ENCODE measurements at regions not wholly inside any gene's neighbourhood (a gene's known extent, or its start where the extent isn't known, plus 50 kb on each side); places are given as distances from the start of the nearest gene placed in this dataset.

DNA sequence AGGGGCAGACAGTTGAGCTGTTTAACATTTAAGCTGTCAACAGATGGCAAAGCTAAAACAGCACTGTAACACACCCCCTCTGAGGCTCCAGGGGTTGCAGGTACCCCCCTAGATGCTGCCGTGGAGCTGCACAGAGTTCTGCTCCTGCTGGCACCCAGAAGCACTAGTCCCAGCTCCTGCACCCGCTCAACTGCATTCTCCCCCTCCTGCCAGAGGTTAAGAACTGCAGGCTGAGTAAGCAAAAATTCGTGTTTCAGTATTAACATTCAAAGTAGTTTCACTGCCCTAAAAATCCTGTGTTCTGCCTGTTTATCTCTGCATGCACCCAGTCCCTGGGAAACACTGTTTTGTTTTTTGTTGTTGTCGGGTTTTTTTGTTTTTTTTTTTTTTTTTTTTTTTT is 790.8 kb upstream of the KCND2 start:
- H3K36me3 Mint-ChIP-seq (ENCODE audit: low read depth, unreplicated experiment): no peaks in the 10 kb centered on the region
- H3K4me1 Mint-ChIP-seq (ENCODE audit: unreplicated experiment): no peaks in the 10 kb centered on the region
- TF ChIP-seq, protein P1, sequence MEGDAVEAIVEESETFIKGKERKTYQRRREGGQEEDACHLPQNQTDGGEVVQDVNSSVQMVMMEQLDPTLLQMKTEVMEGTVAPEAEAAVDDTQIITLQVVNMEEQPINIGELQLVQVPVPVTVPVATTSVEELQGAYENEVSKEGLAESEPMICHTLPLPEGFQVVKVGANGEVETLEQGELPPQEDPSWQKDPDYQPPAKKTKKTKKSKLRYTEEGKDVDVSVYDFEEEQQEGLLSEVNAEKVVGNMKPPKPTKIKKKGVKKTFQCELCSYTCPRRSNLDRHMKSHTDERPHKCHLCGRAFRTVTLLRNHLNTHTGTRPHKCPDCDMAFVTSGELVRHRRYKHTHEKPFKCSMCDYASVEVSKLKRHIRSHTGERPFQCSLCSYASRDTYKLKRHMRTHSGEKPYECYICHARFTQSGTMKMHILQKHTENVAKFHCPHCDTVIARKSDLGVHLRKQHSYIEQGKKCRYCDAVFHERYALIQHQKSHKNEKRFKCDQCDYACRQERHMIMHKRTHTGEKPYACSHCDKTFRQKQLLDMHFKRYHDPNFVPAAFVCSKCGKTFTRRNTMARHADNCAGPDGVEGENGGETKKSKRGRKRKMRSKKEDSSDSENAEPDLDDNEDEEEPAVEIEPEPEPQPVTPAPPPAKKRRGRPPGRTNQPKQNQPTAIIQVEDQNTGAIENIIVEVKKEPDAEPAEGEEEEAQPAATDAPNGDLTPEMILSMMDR (IDR thresholded peaks at IDR 0.05; ENCODE audit: unreplicated experiment): peak; percentile 49
- peak overlapping the region; percentile 33 for H3K27ac Mint-ChIP-seq (ENCODE audit: unreplicated experiment)
- H3K9me3 Mint-ChIP-seq (ENCODE audit: unreplicated experiment): no peaks in the 10 kb centered on the region
- no peaks in the 10 kb centered on the region for H3K27me3 Mint-ChIP-seq (ENCODE audit: unreplicated experiment)
- DNase-seq (ENCODE audit: low spot score): peak; percentile 19
- no peak overlapping the region for H3K4me3 Mint-ChIP-seq (ENCODE audit: unreplicated experiment)

DNA sequence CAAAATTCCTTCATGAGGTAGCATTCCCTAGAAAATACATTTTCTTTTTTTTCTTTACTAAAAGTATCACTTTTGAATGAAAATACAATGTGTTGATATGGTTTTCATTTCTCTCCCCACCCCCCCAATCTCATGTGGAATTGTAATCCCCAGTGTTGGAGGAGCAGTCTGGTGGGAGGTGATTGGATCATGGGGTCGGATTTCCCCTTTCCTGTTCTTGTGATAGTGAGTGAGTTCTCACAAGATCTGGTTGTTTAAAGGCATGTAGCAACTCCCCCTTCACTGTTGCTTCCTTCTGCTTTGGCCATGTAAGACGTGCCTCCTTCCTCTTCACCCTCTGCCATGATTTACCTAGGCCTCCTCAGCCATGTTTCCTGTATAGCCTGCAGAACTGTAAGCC is 790.3 kb upstream of the KCND2 start:
- no peak for DNase-seq (ENCODE audit: low spot score)
- no peak overlapping the region for H3K4me3 Mint-ChIP-seq (ENCODE audit: unreplicated experiment)
- H3K4me1 Mint-ChIP-seq (ENCODE audit: unreplicated experiment): no peaks in the 10 kb centered on the region
- TF ChIP-seq, protein P1 (IDR thresholded peaks at IDR 0.05; ENCODE audit: unreplicated experiment): no peak
- H3K27ac Mint-ChIP-seq (ENCODE audit: unreplicated experiment): no peak overlapping the region
- no peaks in the 10 kb centered on the region for H3K36me3 Mint-ChIP-seq (ENCODE audit: low read depth, unreplicated experiment)
- H3K9me3 Mint-ChIP-seq (ENCODE audit: unreplicated experiment): no peaks in the 10 kb centered on the region
- H3K27me3 Mint-ChIP-seq (ENCODE audit: unreplicated experiment): no peaks in the 10 kb centered on the region

DNA sequence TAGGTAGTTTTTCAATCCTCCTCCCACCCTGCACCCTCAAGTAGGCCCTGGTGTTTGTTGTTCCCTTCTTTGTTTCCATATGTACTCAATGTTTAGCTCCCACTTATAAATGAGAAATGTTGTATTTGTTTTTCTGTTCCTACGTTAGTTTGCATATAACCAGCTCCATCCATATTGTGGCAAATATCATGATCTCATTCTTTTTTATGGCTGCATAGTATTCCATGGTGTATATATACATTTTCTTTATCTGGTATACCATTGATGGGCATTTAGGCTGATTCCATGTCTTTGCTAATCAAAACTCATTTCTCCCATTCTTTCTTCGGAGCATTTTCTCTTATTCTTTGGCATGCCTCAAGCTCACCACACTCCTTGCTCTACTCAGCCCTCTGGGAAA is 789.6 kb upstream of the KCND2 start:
- Mint-ChIP-seq H3K4me3 (ENCODE audit: unreplicated experiment) (no peak overlapping the region), H3K27me3 (ENCODE audit: unreplicated experiment) (no peaks in the 10 kb centered on the region), H3K4me1 (ENCODE audit: unreplicated experiment) (no peaks in the 10 kb centered on the region), H3K9me3 (ENCODE audit: unreplicated experiment) (no peaks in the 10 kb centered on the region), H3K27ac (ENCODE audit: unreplicated experiment) (no peak overlapping the region), H3K36me3 (ENCODE audit: low read depth, unreplicated experiment) (no peaks in the 10 kb centered on the region)
- TF ChIP-seq, protein P1 (IDR thresholded peaks at IDR 0.05; ENCODE audit: unreplicated experiment): no peak
- no peak for DNase-seq (ENCODE audit: low spot score)

DNA sequence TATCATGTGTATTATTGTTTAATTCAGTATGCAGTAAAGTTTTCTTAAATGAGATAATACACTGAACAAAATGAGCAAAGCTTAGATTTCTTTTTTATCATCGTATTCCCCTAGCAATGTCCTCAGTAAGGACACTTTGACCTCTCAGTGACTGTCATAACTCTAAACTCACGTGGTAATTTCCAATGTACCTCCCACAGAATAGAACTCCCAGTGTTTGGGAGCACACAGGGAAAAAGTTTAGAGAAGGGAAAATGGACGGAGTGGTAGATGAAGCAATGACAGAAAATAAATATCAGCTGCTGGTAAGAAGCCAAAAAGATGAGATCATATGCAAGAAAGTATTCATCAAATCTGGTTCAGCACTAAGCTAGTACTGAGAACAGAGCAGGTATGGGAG is 758.6 kb upstream of the KCND2 start:
- Mint-ChIP-seq H3K27ac (ENCODE audit: unreplicated experiment) (no peak overlapping the region), H3K36me3 (ENCODE audit: low read depth, unreplicated experiment) (no peaks in the 10 kb centered on the region), H3K9me3 (ENCODE audit: unreplicated experiment) (no peaks in the 10 kb centered on the region), H3K4me1 (ENCODE audit: unreplicated experiment) (no peaks in the 10 kb centered on the region), H3K4me3 (ENCODE audit: unreplicated experiment) (no peak overlapping the region), H3K27me3 (ENCODE audit: unreplicated experiment) (no peaks in the 10 kb centered on the region)
- DNase-seq (ENCODE audit: low spot score): no peak
- TF ChIP-seq, protein P1 (IDR thresholded peaks at IDR 0.05; ENCODE audit: unreplicated experiment): no peak

DNA sequence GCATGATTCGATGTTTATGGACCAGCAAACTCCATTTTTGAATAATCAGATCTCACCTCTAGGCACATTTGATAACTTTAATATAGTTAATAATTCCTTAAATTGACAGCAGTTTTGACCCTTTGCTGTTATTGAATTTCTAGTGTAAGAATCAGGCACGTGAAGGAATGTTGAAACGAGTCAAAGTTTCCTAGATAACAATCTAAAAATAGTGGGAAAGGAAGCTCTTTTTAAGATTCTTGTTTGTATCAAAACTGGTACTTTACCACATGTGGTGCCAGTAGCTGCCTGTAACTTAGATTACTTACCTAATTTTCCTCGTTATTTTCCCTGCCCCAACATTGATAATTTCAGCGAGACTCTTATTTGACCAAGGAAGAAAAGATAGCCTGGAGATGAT is 757.8 kb upstream of the KCND2 start:
- TF ChIP-seq, protein P1 (IDR thresholded peaks at IDR 0.05; ENCODE audit: unreplicated experiment): no peak
- H3K4me3 Mint-ChIP-seq (ENCODE audit: unreplicated experiment): no peak overlapping the region
- H3K36me3 Mint-ChIP-seq (ENCODE audit: low read depth, unreplicated experiment): no peaks in the 10 kb centered on the region
- no peaks in the 10 kb centered on the region for H3K27me3 Mint-ChIP-seq (ENCODE audit: unreplicated experiment)
- no peak for DNase-seq (ENCODE audit: low spot score)
- H3K4me1 Mint-ChIP-seq (ENCODE audit: unreplicated experiment): no peaks in the 10 kb centered on the region
- no peak overlapping the region for H3K27ac Mint-ChIP-seq (ENCODE audit: unreplicated experiment)
- no peaks in the 10 kb centered on the region for H3K9me3 Mint-ChIP-seq (ENCODE audit: unreplicated experiment)
